ENCODE measurements at regions not wholly inside any gene's neighbourhood (a gene's known extent, or its start where the extent isn't known, plus 50 kb on each side); places are given as distances from the start of the nearest gene placed in this dataset.
"Not testable (repeated sequence)": the region's sequence is repeated elsewhere in the genome, so short reads cannot be mapped to it uniquely, and the experiment has no call there.

DNA sequence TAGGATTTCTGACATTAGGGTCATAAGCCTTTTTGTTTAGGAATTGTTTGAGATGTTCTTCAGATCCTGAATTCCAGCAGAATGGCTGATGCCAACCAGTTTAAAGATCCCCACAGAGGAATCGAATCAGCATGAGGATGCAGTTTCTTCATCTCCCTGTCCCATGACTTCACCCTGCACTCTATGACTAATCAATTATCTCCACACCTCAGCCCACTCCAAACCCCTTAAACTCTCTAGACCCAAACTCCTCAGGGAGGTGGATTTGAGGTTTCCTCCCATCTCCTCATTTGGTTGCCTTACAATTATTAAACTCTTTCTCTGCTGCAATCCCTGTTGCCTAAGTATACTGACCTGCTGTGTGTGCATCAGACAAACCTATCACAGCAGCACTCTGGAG lies 86.5 kb upstream of the CRY1 start:
- POLR2A ChIA-PET, result no interaction called here
- CTCF ChIA-PET, result no interaction called here
- DNase-seq (ENCODE audit: extremely low spot score), result no peak
- TF ChIP-seq NFRKB (IDR thresholded peaks at IDR 0.05) (no peak), HDGF (IDR thresholded peaks at IDR 0.05; ENCODE audit: borderline replicate concordance) (no peak), FOXK2 (IDR thresholded peaks at IDR 0.05) (no peak), SUZ12 (IDR thresholded peaks at IDR 0.05) (no peak), CTBP1 (IDR thresholded peaks at IDR 0.05; ENCODE audit: borderline replicate concordance) (no peak), ELF4 (IDR thresholded peaks at IDR 0.05) (no peak), SP1 (IDR thresholded peaks at IDR 0.05) (no peak), FOXM1 (IDR thresholded peaks at IDR 0.05; ENCODE audit: borderline replicate concordance) (no peak), TARDBP (IDR thresholded peaks at IDR 0.05) (no peak), FOXA1 (IDR thresholded peaks at IDR 0.05) (no peak), L3MBTL2 (conservative IDR thresholded peaks at IDR 0.05) (no peak)

DNA sequence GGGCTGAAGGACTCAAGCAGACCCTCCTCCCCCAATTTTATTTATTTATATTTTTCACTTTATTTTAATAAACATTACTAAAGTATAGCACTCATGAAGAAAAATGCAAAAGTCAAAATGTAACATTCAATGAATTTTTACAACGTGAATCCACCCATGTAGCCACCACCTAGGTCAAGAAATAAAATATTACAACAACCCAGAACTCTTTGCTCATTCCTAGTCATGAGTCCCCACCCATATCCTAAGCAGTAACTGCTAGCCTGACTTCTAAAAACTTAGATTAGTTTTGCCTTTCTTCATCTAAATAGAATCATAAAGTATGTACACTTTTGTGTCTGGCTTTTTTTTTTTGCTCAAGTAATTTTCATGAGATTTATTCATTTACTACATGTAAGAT lies 86.9 kb upstream of the CRY1 start:
- ChIA-PET CTCF (no interaction called here), POLR2A (no interaction called here)
- no peak for DNase-seq (ENCODE audit: extremely low spot score)
- TF ChIP-seq NFRKB (IDR thresholded peaks at IDR 0.05), result no peak
- TF ChIP-seq TARDBP (IDR thresholded peaks at IDR 0.05), result no peak
- no peak for TF ChIP-seq ZNF384 (IDR thresholded peaks at IDR 0.05)
- no peak for TF ChIP-seq ELF4 (IDR thresholded peaks at IDR 0.05)
- no peak for TF ChIP-seq HDGF (IDR thresholded peaks at IDR 0.05; ENCODE audit: borderline replicate concordance)
- TF ChIP-seq, protein P1, sequence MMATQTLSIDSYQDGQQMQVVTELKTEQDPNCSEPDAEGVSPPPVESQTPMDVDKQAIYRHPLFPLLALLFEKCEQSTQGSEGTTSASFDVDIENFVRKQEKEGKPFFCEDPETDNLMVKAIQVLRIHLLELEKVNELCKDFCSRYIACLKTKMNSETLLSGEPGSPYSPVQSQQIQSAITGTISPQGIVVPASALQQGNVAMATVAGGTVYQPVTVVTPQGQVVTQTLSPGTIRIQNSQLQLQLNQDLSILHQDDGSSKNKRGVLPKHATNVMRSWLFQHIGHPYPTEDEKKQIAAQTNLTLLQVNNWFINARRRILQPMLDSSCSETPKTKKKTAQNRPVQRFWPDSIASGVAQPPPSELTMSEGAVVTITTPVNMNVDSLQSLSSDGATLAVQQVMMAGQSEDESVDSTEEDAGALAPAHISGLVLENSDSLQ (IDR thresholded peaks at IDR 0.05), result no peak
- TF ChIP-seq FOXM1 (IDR thresholded peaks at IDR 0.05; ENCODE audit: borderline replicate concordance), result no peak
- no peak for TF ChIP-seq SUZ12 (IDR thresholded peaks at IDR 0.05)
- TF ChIP-seq BHLHE40 (IDR thresholded peaks at IDR 0.05; ENCODE audit: borderline replicate concordance), result no peak
- TF ChIP-seq LEF1 (IDR thresholded peaks at IDR 0.05; ENCODE audit: borderline replicate concordance), result no peak
- TF ChIP-seq CTBP1 (IDR thresholded peaks at IDR 0.05; ENCODE audit: borderline replicate concordance), result no peak
- TF ChIP-seq FOXA1 (IDR thresholded peaks at IDR 0.05), result no peak
- no peak for TF ChIP-seq FOXK2 (IDR thresholded peaks at IDR 0.05)
- TF ChIP-seq L3MBTL2 (conservative IDR thresholded peaks at IDR 0.05), result no peak
- TF ChIP-seq SP1 (IDR thresholded peaks at IDR 0.05), result no peak
- no peak for TF ChIP-seq ARNT (IDR thresholded peaks at IDR 0.05)

DNA sequence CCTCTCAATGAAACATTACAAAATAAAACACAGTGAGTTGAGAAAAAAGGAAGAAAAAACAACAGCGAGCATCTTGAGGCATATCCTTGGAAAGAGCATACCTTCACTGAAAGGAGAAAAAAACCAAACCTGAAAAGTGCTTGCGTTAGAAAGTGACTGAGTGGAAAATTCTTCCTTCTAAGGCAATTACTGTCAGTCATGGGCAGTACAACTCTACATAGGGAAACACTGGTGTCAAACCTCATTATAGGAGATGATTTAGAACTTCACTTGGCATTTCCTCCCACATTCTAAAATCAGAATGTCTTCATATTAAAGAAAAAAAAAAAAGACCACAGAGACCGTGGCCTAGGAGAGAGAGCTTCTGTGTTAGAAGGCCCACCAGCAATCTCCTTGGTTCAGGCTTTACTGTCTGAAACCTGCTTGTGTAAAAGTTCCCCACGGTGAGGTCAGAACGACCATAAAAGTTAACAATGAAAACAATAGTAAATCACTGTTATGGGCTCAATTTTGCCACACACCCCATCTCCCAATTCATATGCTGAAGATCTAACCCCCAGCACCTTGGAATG lies 91.1 kb upstream of the CRY1 start:
- CTCF ChIA-PET, result no interaction called here
- TF ChIP-seq ZNF384 (IDR thresholded peaks at IDR 0.05) (peak; percentile 76), FOXM1 (IDR thresholded peaks at IDR 0.05; ENCODE audit: borderline replicate concordance) (no peak), LEF1 (IDR thresholded peaks at IDR 0.05; ENCODE audit: borderline replicate concordance) (no peak), ARNT (IDR thresholded peaks at IDR 0.05) (no peak), SUZ12 (IDR thresholded peaks at IDR 0.05) (no peak), SP1 (IDR thresholded peaks at IDR 0.05) (no peak), FOXA1 (IDR thresholded peaks at IDR 0.05) (no peak), HDGF (IDR thresholded peaks at IDR 0.05; ENCODE audit: borderline replicate concordance) (no peak)
- TF ChIP-seq, protein P1 (IDR thresholded peaks at IDR 0.05), result peak; percentile 87
- POLR2A ChIA-PET, result no interaction called here
- peak; percentile 24 for DNase-seq (ENCODE audit: extremely low spot score)

DNA sequence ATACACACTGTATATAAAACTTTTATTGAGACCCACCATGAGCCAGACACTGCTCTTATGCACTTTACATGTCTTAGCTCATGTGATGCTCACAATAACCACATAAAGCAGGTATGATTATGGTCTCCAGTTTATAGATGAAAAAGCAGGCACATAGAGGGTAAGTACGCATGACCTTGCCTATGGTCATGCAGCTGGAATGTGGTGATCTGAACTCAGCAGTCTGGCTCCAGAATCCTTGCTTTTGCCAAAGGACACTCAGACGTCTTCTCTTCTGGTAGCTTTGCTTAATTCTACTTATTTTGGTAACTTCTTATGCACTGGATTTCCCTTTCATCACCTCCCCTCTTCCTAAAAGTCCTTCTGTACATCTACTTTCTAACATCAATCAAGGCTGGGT lies 103.3 kb upstream of the CRY1 start:
- ChIA-PET CTCF (no interaction called here), POLR2A (no interaction called here)
- no peak for DNase-seq (ENCODE audit: extremely low spot score)
- TF ChIP-seq L3MBTL2 (conservative IDR thresholded peaks at IDR 0.05) (no peak), FOXK2 (IDR thresholded peaks at IDR 0.05) (no peak), SUZ12 (IDR thresholded peaks at IDR 0.05) (no peak), ZNF384 (IDR thresholded peaks at IDR 0.05) (no peak), FOXA1 (IDR thresholded peaks at IDR 0.05) (no peak), ARNT (IDR thresholded peaks at IDR 0.05) (no peak), FOXM1 (IDR thresholded peaks at IDR 0.05; ENCODE audit: borderline replicate concordance) (no peak), HDGF (IDR thresholded peaks at IDR 0.05; ENCODE audit: borderline replicate concordance) (no peak), TARDBP (IDR thresholded peaks at IDR 0.05) (no peak), SP1 (IDR thresholded peaks at IDR 0.05) (no peak)
- TF ChIP-seq, protein P1 (IDR thresholded peaks at IDR 0.05), result no peak

DNA sequence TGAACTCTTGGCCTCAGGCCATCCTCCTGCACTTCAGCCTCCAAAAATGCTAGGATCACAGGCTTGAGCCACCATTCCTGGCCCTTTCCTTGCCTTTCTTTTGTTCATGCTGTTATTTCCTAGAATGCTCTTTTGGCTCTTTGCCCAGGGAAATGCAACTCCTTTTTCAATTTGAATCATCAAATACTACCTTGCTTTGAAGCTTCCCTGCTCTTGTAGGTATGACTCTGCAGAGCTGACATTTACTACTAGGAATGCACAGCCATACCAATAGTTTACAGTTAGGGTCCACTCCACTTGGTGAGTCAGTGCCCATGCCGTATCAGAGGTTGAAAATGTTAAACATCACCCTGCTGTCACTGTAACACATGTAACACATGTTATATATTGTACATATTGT lies 107.0 kb upstream of the CRY1 start:
- ChIA-PET CTCF (no interaction called here), POLR2A (no interaction called here)
- no peak for DNase-seq (ENCODE audit: extremely low spot score)
- TF ChIP-seq TARDBP (IDR thresholded peaks at IDR 0.05) (no peak), CTBP1 (IDR thresholded peaks at IDR 0.05; ENCODE audit: borderline replicate concordance) (no peak), L3MBTL2 (conservative IDR thresholded peaks at IDR 0.05) (no peak)

DNA sequence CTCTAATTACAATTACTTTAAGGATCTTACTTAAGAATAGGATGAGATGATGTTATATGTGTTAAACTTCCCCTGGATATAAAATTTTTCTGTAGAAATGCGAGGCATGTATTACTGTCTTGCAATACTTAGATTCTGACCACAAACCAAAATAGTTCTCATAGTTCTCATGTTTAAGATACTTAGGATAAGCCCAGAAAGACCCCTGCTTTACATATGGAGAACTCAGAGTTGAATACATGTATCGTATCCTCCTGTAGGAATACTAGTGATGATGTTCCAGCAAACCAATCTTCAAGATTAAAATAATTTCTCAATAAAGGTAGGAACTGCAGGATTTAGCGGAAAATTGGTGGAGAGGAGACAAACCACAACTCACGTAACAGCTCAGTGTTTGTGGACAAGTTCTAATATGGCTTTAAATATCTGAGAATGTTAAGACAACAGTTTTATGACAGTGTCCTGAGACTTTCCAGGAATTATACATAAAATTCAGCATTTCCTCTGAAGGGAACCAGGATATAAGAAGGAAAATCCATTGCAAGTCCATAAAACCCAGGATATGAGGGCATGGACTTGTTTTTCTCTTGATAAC lies 114.7 kb upstream of the CRY1 start:
- TF ChIP-seq, protein P1 (IDR thresholded peaks at IDR 0.05), result no peak
- no peak for TF ChIP-seq HDGF (IDR thresholded peaks at IDR 0.05; ENCODE audit: borderline replicate concordance)
- TF ChIP-seq BHLHE40 (IDR thresholded peaks at IDR 0.05; ENCODE audit: borderline replicate concordance), result no peak
- ChIA-PET POLR2A (no interaction called here), CTCF (no interaction called here)
- no peak for DNase-seq (ENCODE audit: extremely low spot score)

DNA sequence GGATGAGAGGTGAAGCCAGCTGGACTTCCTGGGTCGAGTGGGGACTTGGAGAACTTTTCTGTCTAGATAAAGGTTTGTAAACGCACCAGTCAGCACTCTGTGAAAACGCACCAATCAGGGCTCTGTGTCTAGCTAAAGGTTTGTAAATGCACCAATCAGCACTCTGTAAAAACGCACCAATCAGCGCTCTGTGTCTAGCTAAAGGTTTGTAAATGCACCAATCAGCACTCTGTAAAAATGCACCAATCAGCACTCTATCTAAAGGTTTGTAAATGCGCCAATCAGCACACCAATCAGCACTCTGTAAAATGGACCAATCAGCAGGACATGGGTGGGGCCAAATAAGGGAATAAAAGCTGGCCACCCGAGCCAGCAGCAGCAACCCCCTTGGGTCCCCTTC lies 116.4 kb upstream of the CRY1 start:
- DNase-seq (ENCODE audit: extremely low spot score); CTCF ChIA-PET; POLR2A ChIA-PET: not testable (repeated sequence)

DNA sequence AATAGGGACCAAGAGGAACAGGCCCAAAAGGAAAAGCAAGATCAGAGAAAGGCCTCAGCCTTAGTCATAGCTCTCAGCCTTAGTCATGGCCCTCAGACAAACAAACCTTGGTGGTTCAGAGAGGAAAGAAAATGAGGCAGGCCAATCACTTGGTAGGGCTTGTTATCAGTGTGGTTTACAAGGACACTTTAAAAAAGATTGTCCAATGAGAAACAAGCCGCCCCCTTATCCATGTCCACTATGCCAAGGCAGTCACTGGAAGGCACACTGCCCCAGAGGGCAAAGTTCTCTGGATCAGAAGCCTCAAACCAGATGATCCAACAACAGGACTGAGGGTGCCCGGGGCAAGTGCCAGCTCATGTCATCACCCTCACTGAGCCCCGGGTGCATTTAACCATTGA lies 121.0 kb upstream of the CRY1 start:
- CTCF ChIA-PET; DNase-seq (ENCODE audit: extremely low spot score); POLR2A ChIA-PET: not testable (repeated sequence)

DNA sequence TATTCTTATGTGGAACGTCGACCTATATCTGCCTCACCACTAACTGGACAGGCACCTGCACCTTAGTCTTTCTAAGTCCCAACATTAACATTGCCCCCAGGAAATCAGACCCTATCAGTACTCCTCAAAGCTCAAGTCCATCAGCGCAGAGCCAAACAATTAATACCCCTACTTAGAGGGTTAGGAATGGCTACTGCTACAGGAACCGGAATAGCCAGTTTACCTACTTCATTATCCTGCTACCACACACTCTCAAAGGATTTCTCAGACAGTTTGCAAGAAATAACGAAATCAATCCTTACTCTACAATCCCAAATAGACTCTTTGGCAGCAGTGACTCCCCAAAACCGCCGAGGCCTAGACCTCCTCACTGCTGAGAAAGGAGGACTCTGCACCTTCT lies 123.1 kb upstream of the CRY1 start:
- DNase-seq (ENCODE audit: extremely low spot score); CTCF ChIA-PET; POLR2A ChIA-PET: not testable (repeated sequence)
